ENCODE measurements at regions not wholly inside any gene's neighbourhood (a gene's known extent, or its start where the extent isn't known, plus 50 kb on each side); places are given as distances from the start of the nearest gene placed in this dataset.

DNA sequence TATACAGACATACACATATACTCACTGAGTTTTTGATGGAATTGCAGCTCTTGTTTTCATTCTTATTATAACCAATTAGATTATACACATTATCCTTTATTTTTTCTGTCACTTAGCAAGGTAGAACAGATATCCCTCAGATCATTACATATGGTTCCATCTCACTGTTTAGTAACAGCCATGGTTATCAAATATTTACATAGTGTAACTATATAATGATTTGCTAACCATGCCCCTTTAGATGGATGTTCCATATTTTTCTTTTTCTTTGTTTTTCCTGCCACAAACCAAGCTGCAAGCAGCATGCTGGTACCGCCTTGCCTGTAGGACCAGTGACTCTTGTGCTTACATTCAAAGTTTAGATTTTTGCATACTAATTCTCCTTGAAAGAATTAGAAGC is 163.4 kb upstream of the NFE2L3 start:
- Histone ChIP-seq H3K27me3 (replicated peaks; ENCODE audit: insufficient read depth, low read depth, low read length, poor library complexity) (no peaks in the 10 kb centered on the region), H3K27ac (ENCODE audit: low read depth, low read length, poor library complexity, severe bottlenecking) (no peak overlapping the region), H3K36me3 (ENCODE audit: insufficient read depth, low read length, poor library complexity, severe bottlenecking) (no peaks in the 10 kb centered on the region), H3K4me1 (ENCODE audit: insufficient read depth, low read length, poor library complexity, severe bottlenecking) (no peaks in the 10 kb centered on the region), H3K4me3 (ENCODE audit: low read depth, low read length, poor library complexity, severe bottlenecking) (no peak overlapping the region), H3K9me3 (ENCODE audit: low read depth, low read length, poor library complexity, severe bottlenecking) (no peaks in the 10 kb centered on the region)
- BruUV-seq (replicated peaks) = no TSS peak
- CTCF ChIA-PET = no interaction called here
- no peak for DNase-seq (ENCODE audit: low spot score)
- TF ChIP-seq, protein P1, sequence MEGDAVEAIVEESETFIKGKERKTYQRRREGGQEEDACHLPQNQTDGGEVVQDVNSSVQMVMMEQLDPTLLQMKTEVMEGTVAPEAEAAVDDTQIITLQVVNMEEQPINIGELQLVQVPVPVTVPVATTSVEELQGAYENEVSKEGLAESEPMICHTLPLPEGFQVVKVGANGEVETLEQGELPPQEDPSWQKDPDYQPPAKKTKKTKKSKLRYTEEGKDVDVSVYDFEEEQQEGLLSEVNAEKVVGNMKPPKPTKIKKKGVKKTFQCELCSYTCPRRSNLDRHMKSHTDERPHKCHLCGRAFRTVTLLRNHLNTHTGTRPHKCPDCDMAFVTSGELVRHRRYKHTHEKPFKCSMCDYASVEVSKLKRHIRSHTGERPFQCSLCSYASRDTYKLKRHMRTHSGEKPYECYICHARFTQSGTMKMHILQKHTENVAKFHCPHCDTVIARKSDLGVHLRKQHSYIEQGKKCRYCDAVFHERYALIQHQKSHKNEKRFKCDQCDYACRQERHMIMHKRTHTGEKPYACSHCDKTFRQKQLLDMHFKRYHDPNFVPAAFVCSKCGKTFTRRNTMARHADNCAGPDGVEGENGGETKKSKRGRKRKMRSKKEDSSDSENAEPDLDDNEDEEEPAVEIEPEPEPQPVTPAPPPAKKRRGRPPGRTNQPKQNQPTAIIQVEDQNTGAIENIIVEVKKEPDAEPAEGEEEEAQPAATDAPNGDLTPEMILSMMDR (conservative IDR thresholded peaks at IDR 0.05; ENCODE audit: low read depth, low read length) = no peak
- no peak for TF ChIP-seq EZH2 (IDR thresholded peaks at IDR 0.05; ENCODE audit: borderline replicate concordance, low read depth, low read length, poor library complexity, severe bottlenecking)
- POLR2A ChIA-PET (ENCODE audit: low non-redundant PET) = no interaction called here
- intact Hi-C loops (cut with micrococcal nuclease; ENCODE audit: unreplicated experiment) = no loop called here

DNA sequence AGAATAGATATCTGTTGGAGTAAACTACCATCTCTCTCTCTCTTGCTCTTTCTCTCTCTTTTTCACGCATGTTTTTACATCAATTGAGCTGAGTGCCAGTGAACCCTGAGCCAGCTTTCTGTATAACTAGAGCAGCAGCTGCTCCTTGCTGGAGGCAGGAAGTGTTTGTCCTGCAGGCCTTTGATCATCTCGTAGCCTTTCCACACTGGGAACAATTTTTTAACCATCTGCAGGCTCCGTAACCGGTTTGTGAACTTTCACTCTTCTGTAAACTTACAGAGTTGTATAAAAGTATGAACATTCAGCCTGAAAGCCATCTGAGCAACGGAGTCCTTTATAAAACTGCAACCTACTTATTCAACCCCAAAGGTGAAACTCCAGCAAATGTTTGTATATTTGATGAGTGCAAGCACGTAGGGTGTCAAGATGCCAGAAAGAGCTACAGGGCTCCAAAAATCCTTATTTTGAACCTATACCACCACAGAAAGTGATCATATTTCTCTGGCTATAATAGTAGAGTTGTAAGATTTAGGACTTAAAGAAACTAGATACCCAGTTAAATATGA is 162.8 kb upstream of the NFE2L3 start:
- POLR2A ChIA-PET (ENCODE audit: low non-redundant PET) = interaction anchor here (0.5 kb wide), 1 partner anchor 199 kb away, joined by 3 read pairs; no protein-coding TSS in a partner anchor
- intact Hi-C loops (cut with micrococcal nuclease; ENCODE audit: unreplicated experiment) = no loop called here

DNA sequence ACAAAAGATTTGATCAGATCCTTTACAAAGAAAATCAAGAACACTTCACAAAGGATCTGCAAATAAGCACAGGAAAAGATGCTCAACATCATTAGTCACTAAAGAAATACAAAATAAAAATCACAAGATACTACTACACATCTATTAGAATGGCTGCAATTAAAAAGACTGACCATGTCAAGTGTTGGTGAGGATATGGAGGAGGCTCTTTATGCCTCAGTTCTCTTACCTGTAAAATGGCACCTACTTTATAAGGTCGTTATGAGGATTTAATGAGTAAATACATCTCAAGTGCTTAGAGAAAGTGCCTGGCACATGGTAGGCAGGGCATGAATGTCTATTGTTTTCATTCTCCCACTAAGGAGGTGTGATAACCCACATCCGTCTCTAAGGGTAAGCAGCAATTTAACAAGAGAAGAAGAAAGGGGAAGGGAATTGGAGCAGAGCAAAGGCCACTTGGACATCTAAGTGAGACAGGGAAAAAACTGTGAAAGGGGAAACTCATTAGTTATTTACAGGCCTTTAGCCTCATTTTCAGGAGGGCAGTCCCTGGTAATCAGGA is 157.5 kb upstream of the NFE2L3 start:
- H3K27ac ChIP-seq (ENCODE audit: low read depth, low read length, poor library complexity, severe bottlenecking) = no peak overlapping the region
- no peak overlapping the region for H3K4me3 ChIP-seq (ENCODE audit: low read depth, low read length, poor library complexity, severe bottlenecking)
- no TSS peak for BruUV-seq (replicated peaks)
- no peak for DNase-seq (ENCODE audit: low spot score)
- H3K36me3 ChIP-seq (ENCODE audit: insufficient read depth, low read length, poor library complexity, severe bottlenecking) = no peaks in the 10 kb centered on the region
- CTCF ChIA-PET = no interaction called here
- intact Hi-C loops (cut with micrococcal nuclease; ENCODE audit: unreplicated experiment) = no loop called here
- POLR2A ChIA-PET (ENCODE audit: low non-redundant PET) = no interaction called here
- no peaks in the 10 kb centered on the region for H3K9me3 ChIP-seq (ENCODE audit: low read depth, low read length, poor library complexity, severe bottlenecking)
- no peak for TF ChIP-seq EZH2 (IDR thresholded peaks at IDR 0.05; ENCODE audit: borderline replicate concordance, low read depth, low read length, poor library complexity, severe bottlenecking)
- TF ChIP-seq, protein P1 (conservative IDR thresholded peaks at IDR 0.05; ENCODE audit: low read depth, low read length) = no peak
- no peaks in the 10 kb centered on the region for H3K27me3 ChIP-seq (replicated peaks; ENCODE audit: insufficient read depth, low read depth, low read length, poor library complexity)
- no peaks in the 10 kb centered on the region for H3K4me1 ChIP-seq (ENCODE audit: insufficient read depth, low read length, poor library complexity, severe bottlenecking)

More for the DNA sequence above, 162.8 kb upstream of the NFE2L3 start:
- no TSS peak for BruUV-seq (replicated peaks)
- TF ChIP-seq EZH2 (IDR thresholded peaks at IDR 0.05; ENCODE audit: borderline replicate concordance, low read depth, low read length, poor library complexity, severe bottlenecking) = no peak
- TF ChIP-seq, protein P1 (conservative IDR thresholded peaks at IDR 0.05; ENCODE audit: low read depth, low read length) = no peak
- Histone ChIP-seq H3K27ac (ENCODE audit: low read depth, low read length, poor library complexity, severe bottlenecking) (no peak overlapping the region), H3K4me3 (ENCODE audit: low read depth, low read length, poor library complexity, severe bottlenecking) (no peak overlapping the region), H3K9me3 (ENCODE audit: low read depth, low read length, poor library complexity, severe bottlenecking) (no peaks in the 10 kb centered on the region), H3K4me1 (ENCODE audit: insufficient read depth, low read length, poor library complexity, severe bottlenecking) (no peaks in the 10 kb centered on the region), H3K36me3 (ENCODE audit: insufficient read depth, low read length, poor library complexity, severe bottlenecking) (no peaks in the 10 kb centered on the region), H3K27me3 (replicated peaks; ENCODE audit: insufficient read depth, low read depth, low read length, poor library complexity) (no peaks in the 10 kb centered on the region)
- CTCF ChIA-PET = no interaction called here
- DNase-seq (ENCODE audit: low spot score) = no peak
